Middle frontal gyrus (tissue), 1 donor: ENCODE measurements at regions not wholly inside any gene's neighbourhood (a gene's known extent, or its start where the extent isn't known, plus 50 kb on each side); places are given as distances from the start of the nearest gene placed in this dataset.

Experiments
- DNase-seq: peaks from one replicate; pipeline ENCODE4 v3.0.0-alpha.2; 2015; ENCODE audit warnings: low spot score; ENCODE audit errors: extremely low spot score

DNA sequence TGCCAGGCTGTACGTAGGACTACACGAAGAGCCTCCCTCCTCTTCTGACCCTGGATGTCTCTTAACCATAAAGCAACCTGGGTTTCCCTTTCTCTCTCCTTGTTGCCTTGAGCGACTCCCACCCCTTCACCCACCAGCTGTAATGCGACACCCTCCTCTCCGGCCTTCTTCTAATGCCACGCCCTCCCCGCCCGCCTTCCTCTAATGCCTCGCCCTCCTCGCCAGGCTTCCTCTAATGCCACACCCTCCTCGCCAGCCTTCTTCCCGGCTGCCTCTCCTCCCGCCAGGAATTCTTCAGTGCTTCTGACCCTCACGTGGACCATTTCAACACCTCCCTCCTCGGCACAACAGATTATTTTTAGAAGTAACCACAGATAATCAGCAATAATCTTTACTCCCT is 348.5 kb upstream of the SHH start:
- DNase-seq, result no peak

DNA sequence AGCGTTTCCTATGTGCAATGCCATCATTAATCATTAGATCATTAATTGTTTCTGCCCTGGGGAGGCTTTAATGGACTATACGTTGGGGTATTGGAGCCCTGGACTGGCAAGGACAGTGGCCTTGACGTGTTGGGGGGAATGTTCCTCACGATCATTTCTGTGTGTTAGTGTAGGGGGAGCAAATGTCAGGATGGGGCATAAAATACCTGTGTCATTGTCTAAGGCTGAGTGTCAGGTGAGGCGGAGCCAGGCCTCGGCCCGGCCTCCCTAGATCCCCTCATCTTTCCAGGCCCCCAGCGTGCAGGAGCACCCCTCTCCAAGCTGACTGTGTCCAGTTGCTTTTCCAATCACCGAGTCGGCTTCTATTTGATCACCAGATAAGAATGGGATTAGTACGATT is 346.4 kb upstream of the SHH start:
- no peak for DNase-seq

DNA sequence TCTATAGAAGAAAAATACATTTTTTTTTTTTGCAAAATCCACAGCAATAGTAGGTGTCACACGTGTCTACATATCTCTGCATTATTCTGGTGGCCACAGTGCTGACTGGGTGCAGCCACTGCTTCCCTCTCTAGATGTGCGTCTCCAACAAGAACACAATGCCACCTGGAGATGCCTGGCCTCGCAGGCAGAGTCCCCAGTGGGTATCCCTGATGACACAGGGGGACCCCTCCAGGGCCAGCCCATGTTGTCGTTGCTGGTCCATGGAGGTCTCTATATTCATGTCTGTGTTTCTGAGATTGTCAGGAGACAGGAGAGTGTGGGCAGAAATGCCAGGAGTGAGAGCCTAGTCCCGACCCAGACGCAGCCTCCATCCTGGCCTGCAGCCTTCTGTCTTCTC is 345.9 kb upstream of the SHH start:
- no peak for DNase-seq

DNA sequence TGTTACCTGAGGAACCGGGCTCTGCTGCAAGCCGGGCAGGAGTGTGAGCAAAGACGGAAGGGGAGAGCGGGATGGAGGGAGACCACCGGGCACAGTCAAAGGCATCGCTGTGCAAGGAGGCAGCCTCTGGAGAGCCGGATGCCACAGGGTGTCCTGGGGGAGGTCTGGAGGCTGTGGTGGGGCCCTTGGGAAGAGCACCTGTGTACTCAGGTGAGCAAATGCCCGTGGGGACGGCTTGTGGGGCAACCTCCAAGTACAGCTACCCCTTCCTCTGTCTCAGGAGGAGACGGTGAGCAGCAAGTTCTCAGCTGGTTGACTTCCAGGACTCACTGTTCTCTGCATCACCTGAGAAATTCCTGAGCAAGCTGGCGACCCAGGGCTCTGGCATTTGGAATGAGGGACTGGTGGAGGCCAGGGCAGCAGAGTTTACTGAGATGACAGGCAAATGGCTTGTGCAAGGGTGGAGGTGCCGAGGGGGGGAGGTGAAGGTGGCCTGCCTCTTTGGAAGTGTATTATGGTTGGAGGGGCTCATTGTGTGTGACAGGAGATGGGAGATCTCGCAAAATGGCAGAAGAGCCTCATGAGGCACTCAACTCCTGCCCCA is 345.2 kb upstream of the SHH start:
- no peak for DNase-seq

DNA sequence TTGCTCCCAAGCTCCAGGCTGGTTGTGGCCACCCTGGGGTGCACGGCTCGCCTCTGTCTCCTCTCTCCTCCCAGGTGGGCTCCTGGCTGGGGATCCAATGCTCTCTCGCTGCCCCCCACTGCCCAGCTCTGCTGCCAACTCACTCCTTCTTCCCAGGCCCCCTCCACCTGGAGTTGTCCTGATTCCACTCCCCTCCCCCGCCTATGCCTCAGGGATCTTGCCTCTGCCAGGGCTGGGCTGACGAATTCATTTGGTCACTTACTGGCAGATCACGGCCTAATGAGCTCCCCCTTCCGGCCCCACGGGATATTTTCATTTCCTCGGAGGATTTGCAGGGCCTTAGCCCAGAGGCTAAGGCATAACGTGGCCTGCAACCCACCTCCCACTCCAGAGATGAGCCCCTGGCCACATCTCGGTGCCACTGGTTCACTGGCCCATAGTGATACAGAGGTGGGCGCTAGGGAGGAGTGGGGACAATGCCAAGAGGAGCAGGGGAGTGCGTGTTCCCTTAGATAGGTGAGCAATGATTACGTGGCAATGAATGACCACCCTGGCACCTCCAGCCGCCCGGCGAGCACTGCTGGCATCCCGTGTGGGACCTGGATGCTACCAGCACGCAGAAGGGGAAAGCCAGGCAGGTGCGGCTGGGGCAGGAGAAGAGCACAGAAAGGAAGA is 344.6 kb upstream of the SHH start:
- DNase-seq, result no peak

DNA sequence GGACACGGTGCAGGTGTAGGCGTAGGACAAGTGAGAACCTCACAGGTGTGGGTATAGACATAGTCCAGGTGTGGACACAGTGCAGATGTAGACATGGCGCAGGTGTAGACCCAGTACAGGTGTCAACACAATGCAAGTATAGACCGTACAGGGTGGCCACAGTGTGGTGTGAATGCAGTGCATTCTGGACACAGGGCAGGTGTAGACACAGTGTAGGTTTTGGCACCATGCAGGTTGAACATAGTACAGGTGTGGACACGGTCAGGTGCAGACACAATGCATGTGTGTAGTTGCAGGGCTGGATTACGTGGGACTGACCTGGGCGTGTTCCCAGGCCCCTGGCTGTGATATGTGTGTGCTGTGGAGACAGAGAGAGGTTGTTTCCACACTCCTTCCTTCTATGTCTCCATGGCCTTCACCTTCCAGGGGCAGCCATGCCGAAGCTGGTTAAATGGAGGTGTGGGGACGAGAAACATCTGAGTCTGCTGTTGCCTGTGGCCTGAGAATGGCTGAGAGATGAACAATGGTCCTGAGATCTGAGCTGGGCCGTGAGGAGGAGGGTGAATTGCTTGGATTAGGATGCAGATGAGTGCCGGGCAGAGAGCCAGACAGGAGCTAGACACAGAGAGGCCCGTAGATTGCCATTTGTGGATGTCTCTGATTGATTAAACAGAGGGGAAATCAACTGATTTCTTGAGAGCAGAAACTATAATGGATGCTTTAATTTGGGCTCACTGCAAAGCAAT is 343.9 kb upstream of the SHH start:
- no peak for DNase-seq

DNA sequence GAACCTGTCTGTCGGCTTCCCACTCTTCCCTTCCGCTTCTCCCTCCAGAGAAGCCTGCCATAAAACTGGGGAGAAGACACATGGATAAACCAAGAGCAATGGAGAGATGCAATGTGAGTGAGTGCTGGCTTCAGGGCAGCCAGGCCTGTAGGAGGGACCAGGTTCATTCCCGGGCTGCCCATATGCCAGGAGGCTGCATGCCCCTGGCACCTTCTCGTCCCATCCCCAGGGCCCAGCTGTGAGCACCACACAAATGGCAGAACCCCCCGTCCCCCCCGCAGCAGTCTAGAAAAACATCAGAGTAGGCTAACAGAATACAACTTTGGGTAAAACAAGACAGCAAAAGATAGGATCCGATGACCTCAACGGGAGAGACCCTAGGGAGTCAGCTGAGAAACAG is 341.3 kb upstream of the SHH start:
- DNase-seq, result no peak

DNA sequence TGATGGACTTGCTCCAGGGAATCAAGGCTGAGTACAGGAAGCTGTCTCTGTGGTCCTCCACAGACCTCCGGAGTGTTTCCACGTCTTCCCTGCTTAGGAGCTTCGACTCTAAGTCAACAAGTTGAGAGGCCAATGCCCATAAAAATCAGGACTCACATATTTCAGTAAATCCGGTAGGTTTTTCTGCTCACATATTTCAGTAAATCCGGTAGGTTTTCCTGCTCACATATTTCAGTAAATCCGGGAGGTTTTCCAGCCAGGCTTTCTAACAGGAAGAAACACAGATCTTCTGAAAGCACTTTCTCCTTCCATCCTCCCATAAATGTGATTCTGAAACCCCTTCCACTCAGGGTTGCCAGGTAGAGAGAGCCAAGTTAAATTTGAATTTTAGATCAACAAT is 340.1 kb upstream of the SHH start:
- no peak for DNase-seq

DNA sequence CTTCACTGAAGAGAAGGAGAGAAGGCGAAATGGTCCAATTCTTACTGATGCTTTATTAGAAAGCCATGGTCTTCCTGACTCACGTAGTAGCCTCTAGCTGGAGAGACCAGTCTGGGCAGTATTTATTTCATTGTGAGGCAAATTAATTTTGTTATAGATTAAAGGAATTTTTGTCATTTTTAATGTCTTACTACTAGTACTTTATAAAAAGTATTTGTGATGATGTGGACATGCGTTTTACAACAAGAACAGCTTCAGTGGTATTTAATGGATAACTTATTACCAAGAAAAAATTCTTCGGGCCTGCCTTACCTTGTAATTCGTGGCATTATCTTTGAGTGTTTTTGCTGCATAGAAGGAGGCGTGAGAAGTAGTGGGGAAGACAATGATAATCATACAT is 339.4 kb upstream of the SHH start:
- no peak for DNase-seq

DNA sequence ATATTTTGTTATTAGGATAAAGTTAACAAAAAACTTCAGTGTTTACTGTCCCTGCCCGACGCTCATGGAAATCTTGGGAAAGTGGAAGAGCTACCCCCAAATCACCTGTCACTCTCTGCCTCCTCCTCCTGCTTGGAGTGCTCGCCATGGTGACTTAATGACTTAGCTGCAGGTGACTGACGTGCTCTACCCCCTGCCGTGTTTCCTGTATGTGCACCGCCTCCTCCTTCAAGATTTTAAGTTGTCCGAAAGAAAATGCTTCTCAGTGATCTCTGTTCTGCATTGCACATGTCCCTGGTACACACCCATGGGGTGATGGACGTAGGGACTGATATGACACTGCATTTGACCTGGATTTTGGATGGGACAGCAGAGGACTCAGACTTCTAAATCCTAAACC is 338.8 kb upstream of the SHH start:
- DNase-seq, result no peak

DNA sequence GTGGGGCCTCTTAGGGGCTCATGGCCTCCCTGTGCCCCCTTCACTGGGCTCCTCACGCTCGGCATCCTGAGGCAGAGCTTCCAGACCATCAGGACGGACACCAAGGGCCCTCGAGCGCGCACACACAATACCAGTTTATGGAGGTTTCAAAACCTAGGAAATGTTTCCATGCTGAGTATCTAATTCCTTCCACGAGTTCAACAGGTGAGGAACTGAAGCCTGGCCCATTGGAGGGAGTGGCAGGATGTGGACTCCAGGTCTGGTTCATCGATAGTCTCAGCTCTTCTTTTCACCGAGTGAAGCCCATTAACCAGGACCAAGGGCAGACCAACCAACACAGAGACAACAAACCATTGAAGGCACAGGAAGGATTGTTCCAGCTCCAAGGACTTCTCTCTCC is 336.7 kb upstream of the SHH start:
- no peak for DNase-seq

DNA sequence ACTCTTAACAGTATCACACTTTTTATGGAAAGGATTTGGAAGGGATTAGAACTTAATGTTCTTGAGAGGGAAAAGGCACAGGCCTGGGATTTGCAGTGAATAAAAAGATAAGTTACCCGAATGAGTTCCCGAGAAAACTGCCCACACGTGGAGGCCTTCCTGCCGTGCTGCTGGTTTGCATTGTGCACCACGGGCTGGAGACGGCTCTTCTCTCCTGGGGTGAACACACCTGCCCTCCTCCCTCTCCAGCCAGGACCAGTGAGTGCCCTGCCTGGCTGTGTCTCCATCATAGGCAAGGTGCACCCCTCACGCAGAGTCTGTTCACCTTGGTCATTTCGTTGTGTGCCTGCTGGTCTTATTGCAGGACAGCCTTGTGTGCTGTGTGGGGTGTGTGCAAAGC is 336.3 kb upstream of the SHH start:
- DNase-seq, result no peak

DNA sequence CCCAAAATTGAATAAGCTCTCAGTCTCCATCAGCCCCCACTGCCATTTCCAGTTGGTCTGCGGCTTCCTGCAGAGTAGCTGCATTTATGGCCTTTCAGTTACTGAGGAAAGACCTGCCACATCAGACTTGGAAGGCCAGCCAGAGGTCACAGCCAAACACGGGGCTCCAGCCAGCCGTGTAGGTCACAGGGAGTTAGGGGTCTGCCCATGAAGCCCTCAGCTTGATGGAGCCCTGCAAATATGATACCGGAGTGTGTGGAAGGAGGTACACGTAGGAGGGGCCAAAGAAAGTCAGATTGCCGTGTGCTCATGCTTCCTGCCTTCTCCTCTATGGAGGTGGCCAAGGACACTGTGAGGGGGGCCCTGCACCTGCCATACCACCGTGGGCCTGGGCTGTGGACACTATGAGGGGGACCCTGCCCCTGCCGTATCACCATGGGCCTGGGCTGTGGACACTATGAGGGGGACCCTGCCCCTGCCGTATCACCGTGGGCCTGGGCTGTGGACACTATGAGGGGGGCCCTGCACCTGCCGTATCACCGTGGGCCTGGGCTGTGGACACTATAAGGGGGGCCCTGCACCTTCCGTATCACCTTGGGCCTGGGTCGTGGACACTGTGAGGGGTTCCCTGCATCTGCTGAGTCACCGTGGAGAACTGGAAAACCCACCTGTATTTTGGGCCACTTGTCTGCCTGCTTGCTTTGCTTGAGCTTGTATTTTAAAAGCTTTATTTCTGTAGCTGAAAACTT is 335.7 kb upstream of the SHH start:
- DNase-seq, result no peak

DNA sequence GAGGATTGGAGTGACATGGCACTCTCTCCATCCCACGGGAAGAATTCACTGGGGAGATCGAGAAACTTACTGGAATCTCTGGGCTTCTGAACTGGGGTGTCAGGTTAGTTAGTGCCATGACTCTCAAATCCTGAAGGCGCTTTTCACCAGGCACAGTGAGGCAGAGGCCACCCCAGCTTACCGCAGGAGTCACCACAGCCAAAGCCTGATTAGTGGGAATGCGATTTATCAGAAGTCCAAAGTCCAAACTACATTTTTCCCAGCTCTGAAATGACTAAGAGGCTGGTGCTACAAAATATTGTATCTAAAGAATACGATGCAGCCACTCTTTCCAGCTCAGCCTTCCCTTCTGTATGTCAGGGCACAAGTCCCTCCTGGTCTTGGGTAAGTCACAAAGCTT is 334.8 kb upstream of the SHH start:
- DNase-seq, result no peak

DNA sequence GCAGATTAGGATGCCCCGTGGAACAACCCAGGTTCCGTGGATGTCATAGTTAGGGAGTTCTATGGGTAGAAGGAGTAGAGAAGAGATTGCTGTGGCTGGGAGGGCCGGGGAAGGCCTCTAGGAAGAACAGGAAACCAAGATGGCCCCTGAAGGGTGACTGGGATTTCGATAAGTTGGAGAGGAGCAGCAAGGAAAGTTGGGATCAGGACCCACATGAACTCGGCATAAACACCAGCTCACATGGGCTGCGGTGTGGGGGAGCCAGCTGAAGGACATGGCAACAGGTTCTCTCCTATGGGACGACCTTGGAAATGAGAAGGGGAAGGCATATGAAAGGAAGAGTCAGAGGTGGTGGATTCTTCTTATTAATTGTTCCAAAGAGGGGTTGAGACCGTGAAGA is 333.7 kb upstream of the SHH start:
- no peak for DNase-seq

DNA sequence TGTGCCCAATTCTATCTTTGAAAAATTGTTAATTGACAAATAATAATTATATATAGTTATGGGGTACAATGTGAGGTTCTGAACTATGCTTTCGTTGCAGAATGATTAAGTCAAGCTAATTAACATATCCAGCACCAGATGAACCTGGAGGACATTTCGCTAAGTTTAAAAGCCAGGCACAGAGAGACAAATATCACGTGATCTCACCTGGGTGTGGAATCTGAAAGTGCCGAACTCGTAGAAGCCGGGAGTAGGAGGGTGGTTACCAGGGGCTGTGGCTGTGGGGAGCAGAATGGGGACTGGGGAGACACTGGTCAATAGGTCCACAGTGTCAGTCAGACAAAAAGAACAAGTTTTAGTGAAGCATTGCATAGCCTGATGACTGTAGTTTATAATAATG is 332.9 kb upstream of the SHH start:
- no peak for DNase-seq

DNA sequence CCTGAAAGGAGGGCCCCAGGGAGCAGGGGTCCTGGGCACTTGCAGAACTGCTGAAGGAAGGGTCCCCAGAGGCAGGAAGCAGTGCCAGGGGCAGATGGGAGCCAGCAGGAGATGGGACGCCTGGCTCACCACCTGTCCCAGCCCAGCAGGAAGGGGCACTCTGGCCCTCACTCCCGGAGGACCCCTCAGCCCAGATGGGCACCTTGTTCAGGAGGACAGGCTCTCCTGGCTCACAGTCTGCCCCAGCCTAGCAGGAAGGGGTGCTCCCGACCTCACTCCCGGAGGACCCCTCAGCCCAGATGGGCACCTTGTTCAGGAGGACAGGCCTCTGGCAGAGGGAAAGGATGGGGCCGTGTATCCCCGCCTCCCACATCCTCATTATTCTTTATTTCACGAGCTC is 331.4 kb upstream of the SHH start:
- DNase-seq, result no peak

DNA sequence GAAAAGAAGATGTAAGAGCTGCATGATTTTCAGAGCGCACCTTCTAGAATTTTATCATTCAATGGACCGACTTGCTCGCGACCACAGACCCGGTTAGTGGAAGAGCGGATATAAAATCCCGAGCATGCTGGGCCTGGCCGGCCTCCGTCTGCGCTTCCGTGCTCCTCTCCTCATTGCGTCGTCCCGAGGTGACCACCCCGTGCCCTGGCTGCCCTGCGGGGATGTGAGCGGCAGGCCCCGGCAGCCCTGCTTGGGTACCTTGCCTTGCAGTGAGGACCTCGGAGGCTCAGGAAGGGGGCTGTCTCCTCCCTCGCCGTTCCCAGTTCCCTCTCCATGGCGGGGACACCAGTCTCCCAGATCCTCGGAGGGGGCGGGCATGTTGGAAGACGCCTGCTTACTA is 330.9 kb upstream of the SHH start:
- no peak for DNase-seq

DNA sequence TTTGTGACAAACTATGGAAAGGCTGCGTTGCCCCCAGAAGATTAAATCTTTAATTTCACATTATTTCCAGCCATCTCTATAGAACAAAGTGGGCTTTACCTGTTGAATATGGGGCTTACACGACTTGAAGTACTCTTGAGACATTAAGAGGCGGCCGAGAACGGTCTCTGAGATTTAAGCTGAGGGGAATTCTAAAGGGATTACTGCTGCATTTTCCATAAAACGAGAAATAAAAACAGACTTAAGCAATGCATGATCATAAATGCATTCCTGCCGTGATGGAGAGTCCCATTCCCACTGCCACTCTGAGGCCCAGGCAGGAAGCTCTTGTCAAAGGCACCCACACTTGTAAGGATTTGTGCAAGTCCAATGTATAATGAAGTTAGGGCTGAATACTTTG is 329.7 kb upstream of the SHH start:
- no peak for DNase-seq

DNA sequence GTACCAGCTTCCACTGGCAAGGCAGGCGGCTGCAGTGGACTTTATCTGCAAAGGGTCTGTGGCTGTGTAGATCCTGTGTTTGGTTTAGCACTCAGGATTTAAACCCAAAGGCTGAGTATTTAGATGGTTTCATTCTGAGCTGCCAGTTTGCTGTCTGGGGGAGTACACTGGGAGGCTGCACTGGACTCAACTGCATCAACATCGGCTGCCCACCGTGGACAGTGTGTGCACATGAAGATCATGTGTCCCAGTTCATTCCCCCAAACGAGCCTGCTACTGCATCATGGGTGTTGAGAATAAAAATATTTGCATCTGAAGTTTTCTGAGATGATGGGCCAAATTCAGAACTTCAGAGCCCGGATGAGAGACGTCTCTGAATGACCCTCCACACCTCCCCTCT is 328.6 kb upstream of the SHH start:
- no peak for DNase-seq

DNA sequence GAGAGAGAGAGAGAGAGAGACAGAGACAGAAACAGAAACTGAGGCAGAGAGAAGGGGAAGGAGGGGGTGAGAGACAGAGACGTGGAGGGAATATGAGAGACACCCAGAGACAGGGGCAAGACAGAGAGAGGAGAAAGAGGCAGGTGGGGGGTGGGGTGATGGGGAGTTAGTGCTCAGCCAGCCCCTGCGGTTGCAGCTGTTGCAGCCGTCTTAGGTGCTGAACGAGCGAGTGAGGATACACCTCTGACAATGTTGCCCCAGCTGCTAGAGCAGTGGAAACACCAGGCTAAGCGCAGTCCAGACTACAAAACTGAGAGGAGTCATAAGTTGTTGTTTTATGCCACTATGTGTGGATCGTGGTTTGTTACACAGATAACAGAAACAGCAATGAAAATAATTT is 328.2 kb upstream of the SHH start:
- no peak for DNase-seq

DNA sequence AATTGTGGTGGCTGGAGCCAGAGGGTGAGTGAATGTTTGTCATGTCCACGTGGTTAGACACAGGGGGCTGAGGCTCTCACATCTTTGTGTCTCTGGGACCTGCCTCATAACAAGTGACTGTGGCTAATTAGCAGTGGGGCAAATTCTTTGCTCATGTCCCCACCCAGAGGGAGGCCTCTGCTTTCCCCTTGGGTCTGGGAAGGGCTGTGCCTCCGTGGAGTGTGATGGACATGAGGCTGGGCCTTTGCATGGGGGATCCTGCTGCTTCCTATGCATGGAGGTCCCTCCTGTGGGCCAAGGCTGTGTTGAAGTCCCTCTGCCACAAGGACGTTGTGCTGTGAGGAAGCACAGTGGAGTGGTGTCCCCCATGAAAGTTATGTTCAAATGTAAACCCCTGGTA is 327.4 kb upstream of the SHH start:
- no peak for DNase-seq
